ENCODE measurements at regions not wholly inside any gene's neighbourhood (a gene's known extent, or its start where the extent isn't known, plus 50 kb on each side); places are given as distances from the start of the nearest gene placed in this dataset.

DNA sequence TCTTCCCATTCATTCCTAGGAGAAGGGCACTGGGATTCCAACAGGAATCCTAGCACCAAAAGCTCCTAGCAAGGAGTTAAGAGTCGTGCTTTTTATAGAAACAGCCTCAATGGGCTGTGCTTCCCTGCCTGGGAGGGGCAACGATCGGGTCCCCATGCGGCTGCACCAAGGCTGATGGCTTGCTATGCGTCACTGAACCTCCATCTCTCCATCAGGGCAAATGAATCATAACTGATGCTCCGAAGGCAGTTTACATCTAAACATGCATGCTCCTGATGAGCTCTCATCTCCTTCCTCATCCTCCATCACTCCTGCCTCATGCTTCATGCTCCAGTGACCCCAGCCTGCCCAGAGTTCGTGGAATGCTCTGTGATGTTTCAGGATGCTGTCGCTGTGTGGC lies 270.5 kb downstream of the FOXL1 start:
- no peak overlapping the region for H3K27ac ChIP-seq

DNA sequence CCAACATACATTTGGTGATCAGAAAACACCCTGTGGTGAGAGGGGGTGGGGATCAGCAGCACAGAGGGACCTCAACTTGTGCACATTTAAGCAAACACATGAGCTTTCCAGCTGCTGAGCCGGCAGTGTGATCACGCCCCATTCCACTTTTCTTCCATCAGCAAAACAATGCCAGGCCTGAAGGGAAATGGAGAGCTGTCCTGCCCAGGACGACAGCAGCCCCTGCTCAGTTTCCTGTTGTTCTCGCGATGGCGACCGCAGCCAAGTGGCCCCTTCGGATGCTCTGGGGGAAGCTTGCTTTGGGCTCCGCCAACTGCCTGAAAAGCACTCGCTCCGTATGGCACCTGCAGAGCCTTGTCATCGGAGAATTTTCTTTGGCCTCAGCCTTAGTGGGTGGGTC lies 272.3 kb downstream of the FOXL1 start:
- Histone ChIP-seq H3K36me3 (ENCODE audit: low read depth) (no peaks in the 10 kb centered on the region), H3K4me3 (no peak overlapping the region), H3K79me2 (ENCODE audit: insufficient read depth) (no peaks in the 10 kb centered on the region), H3K9me2 (ENCODE audit: insufficient read depth) (no peaks in the 10 kb centered on the region), H3F3A (ENCODE audit: insufficient read depth) (peaks cover 20% of the 10 kb centered on the region), H3K9ac (no peak overlapping the region), H3K27ac (no peak overlapping the region), H3K4me1 (ENCODE audit: insufficient read depth) (peaks cover 10% of the 10 kb centered on the region), H3K4me2 (ENCODE audit: unreplicated experiment) (no peak overlapping the region), H3K9me3 (ENCODE audit: low read depth) (no peaks in the 10 kb centered on the region), H4K20me1 (ENCODE audit: insufficient read depth) (no peaks in the 10 kb centered on the region), H2AFZ (no peak overlapping the region), H3K27me3 (replicated peaks; ENCODE audit: insufficient read depth) (peaks cover 46% of the 10 kb centered on the region)
- no peak for DNase-seq
- in situ Hi-C loops (cut with MboI), result no loop called here
- WGBS, 2 experiments (ENCODE audit: low coverage in 1 of 2, low lambda C conversion rate in 2 of 2, missing lambda C conversion rate in 2 of 2), result 76 to 82% methylated on average over 12 of the region's 12 CpGs
- no peak for TF ChIP-seq EZH2phosphoT487 (IDR thresholded peaks at IDR 0.05; ENCODE audit: insufficient read depth, low read depth)
- TF ChIP-seq EZH2 (IDR thresholded peaks at IDR 0.05; ENCODE audit: insufficient read depth, poor library complexity, severe bottlenecking), result no peak

More for the DNA sequence above, 270.5 kb downstream of the FOXL1 start:
- Histone ChIP-seq H3K36me3 (ENCODE audit: low read depth) (no peaks in the 10 kb centered on the region), H3K4me1 (ENCODE audit: insufficient read depth) (no peaks in the 10 kb centered on the region), H3K9me3 (ENCODE audit: low read depth) (no peaks in the 10 kb centered on the region), H2AFZ (no peak overlapping the region), H3K4me2 (ENCODE audit: unreplicated experiment) (no peak overlapping the region), H3K4me3 (no peak overlapping the region), H3F3A (ENCODE audit: insufficient read depth) (peaks cover 2% of the 10 kb centered on the region), H3K27me3 (replicated peaks; ENCODE audit: insufficient read depth) (peaks cover 44% of the 10 kb centered on the region), H3K9ac (no peak overlapping the region), H4K20me1 (ENCODE audit: insufficient read depth) (no peaks in the 10 kb centered on the region), H3K79me2 (ENCODE audit: insufficient read depth) (no peaks in the 10 kb centered on the region), H3K9me2 (ENCODE audit: insufficient read depth) (no peaks in the 10 kb centered on the region)
- 56 to 65% methylated on average over 8 of the region's 8 CpGs for WGBS, 2 experiments (ENCODE audit: low coverage in 1 of 2, low lambda C conversion rate in 2 of 2, missing lambda C conversion rate in 2 of 2)
- DNase-seq, result no peak
- no peak for TF ChIP-seq EZH2phosphoT487 (IDR thresholded peaks at IDR 0.05; ENCODE audit: insufficient read depth, low read depth)
- in situ Hi-C loops (cut with MboI), result no loop called here

DNA sequence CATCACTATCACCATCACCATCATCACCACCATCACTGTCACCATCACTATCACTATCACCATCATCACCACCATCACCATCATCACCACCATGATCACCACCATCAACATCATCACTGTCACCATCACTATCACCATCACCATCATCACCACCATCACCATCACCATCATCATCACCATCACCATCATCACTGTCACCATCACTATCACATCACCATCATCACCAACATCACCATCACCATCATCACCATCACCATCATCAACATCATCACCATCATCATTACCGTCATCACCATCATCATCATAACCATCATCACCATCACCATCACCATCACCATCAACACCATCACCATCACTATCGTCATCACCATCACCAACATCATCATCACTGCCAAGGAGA lies 273.8 kb downstream of the FOXL1 start:
- H2AFZ ChIP-seq, result no peak overlapping the region
- no peaks in the 10 kb centered on the region for H3K36me3 ChIP-seq (ENCODE audit: low read depth)
- no peaks in the 10 kb centered on the region for H3K9me3 ChIP-seq (ENCODE audit: low read depth)
- in situ Hi-C loops (cut with MboI), result no loop called here
- no peak overlapping the region for H3K27ac ChIP-seq
- WGBS, 2 experiments (ENCODE audit: low coverage in 1 of 2, low lambda C conversion rate in 2 of 2, missing lambda C conversion rate in 2 of 2), result 95 to 97% methylated on average over 2 of the region's 2 CpGs
- DNase-seq, result no peak
- TF ChIP-seq EZH2 (IDR thresholded peaks at IDR 0.05; ENCODE audit: insufficient read depth, poor library complexity, severe bottlenecking) (no peak), EZH2phosphoT487 (IDR thresholded peaks at IDR 0.05; ENCODE audit: insufficient read depth, low read depth) (no peak)
- peaks cover 57% of the 10 kb centered on the region for H3K27me3 ChIP-seq (replicated peaks; ENCODE audit: insufficient read depth)
- H3K4me2 ChIP-seq (ENCODE audit: unreplicated experiment), result no peak overlapping the region
- H4K20me1 ChIP-seq (ENCODE audit: insufficient read depth), result no peaks in the 10 kb centered on the region
- no peak overlapping the region for H3K9ac ChIP-seq
- no peaks in the 10 kb centered on the region for H3K9me2 ChIP-seq (ENCODE audit: insufficient read depth)
- H3K79me2 ChIP-seq (ENCODE audit: insufficient read depth), result no peaks in the 10 kb centered on the region
- H3F3A ChIP-seq (ENCODE audit: insufficient read depth), result peaks cover 20% of the 10 kb centered on the region
- peaks cover 10% of the 10 kb centered on the region for H3K4me1 ChIP-seq (ENCODE audit: insufficient read depth)
- H3K4me3 ChIP-seq, result no peak overlapping the region

DNA sequence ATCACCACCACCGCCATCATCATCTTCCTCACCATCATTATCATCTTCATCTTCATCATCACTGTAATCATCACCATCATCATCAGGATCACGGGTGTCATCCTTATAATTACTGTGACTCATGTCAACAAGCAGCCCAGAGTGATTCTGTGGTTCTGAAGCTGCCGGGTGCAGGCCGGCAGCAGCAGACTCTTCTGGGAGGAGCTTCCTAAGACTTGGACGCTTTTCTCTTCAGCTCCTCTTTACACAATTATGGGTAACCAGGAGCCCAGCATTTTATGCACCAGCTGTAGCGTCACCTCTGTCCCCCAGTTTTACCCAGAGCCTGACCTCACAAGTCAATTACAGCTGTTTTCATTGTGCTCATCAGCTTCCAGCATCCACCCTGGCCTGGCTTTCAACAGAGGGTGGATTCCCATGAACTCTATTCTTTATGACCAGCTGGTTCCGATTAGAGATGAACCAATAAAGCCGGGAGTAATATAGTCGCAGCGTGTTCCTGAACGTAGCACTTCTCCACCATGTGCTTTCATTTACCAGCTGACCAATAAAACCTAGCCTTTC lies 275.8 kb downstream of the FOXL1 start:
- no peak overlapping the region for H2AFZ ChIP-seq
- no peaks in the 10 kb centered on the region for H3K79me2 ChIP-seq (ENCODE audit: insufficient read depth)
- 0 out of 2 replicates have a peak, but pooled peaks have one; percentile 49 for TF ChIP-seq EZH2phosphoT487 (IDR thresholded peaks at IDR 0.05; ENCODE audit: insufficient read depth, low read depth)
- no peak for TF ChIP-seq EZH2 (IDR thresholded peaks at IDR 0.05; ENCODE audit: insufficient read depth, poor library complexity, severe bottlenecking)
- H3K36me3 ChIP-seq (ENCODE audit: low read depth), result no peaks in the 10 kb centered on the region
- no peaks in the 10 kb centered on the region for H4K20me1 ChIP-seq (ENCODE audit: insufficient read depth)
- in situ Hi-C loops (cut with MboI), result no loop called here
- 8% methylated on average over 11 of the region's 11 CpGs for WGBS, 2 experiments (ENCODE audit: low coverage in 1 of 2, low lambda C conversion rate in 2 of 2, missing lambda C conversion rate in 2 of 2)
- peak overlapping the region; percentile 31 for H3K27ac ChIP-seq
- H3K9me3 ChIP-seq (ENCODE audit: low read depth), result no peaks in the 10 kb centered on the region
- no peak overlapping the region for H3K9ac ChIP-seq
- peak overlapping the region; percentile 2 for H3K4me2 ChIP-seq (ENCODE audit: unreplicated experiment)
- no peak overlapping the region for H3K4me3 ChIP-seq
- no peaks in the 10 kb centered on the region for H3K9me2 ChIP-seq (ENCODE audit: insufficient read depth)
- H3K27me3 ChIP-seq (replicated peaks; ENCODE audit: insufficient read depth), result peaks cover 55% of the 10 kb centered on the region
- peaks cover 20% of the 10 kb centered on the region for H3F3A ChIP-seq (ENCODE audit: insufficient read depth)
- peaks cover 10% of the 10 kb centered on the region for H3K4me1 ChIP-seq (ENCODE audit: insufficient read depth)
- DNase-seq, result peak; percentile 91

Measured in GM23248 (cell line).